SK-N-SH (cell line): ENCODE measurements at regions not wholly inside any gene's neighbourhood (a gene's known extent, or its start where the extent isn't known, plus 50 kb on each side); places are given as distances from the start of the nearest gene placed in this dataset.

Experiments used
- CTCF ChIA-PET: fragments of 300-600, 350-600 bp; formaldehyde crosslinking; extraction: SDS; loops from one replicate; lab custom pipeline; 2021; lab: Yijun Ruan, JAX
- POLR2A ChIA-PET: fragments of 350-600 bp; sonication (Branson Sonifier 250); formaldehyde crosslinking; extraction: SDS; loops from one replicate; lab custom pipeline; 2020; ENCODE audit warnings: antibody characterized with exemption, inconsistent platforms; lab: Yijun Ruan, JAX
- DNase-seq: peaks from one replicate; pipeline ENCODE4 v3.0.0; 2012
- H2AFZ ChIP-seq: fragments of 200-600 bp; sonication (generic); 2 replicates; pipeline ENCODE4 v1.8.1; 2016; ENCODE audit warnings: antibody characterized with exemption, mild to moderate bottlenecking, low read depth
- H3F3A ChIP-seq: fragments of 200-600 bp; sonication (generic); replicated peaks from 2 replicates; pipeline ENCODE3; 2016; ENCODE audit warnings: antibody characterized with exemption, mild to moderate bottlenecking; ENCODE audit not compliant: insufficient read depth
- H3K27ac ChIP-seq, 2 experiments: fragments of 200-500 bp in 1 of 2; fragments of 200-600 bp in 1 of 2; sonication (Bioruptor generic) in 1 of 2; sonication (generic), shearing (Covaris generic) in 1 of 2; 2 replicates each; pipeline versions ENCODE4 v1.5.1 to v1.6.1; 2014 to 2016; ENCODE audit warnings: low read depth in 2 of 2, inconsistent platforms in 1 of 2, low read length in 1 of 2, mild to moderate bottlenecking in 1 of 2, mixed read lengths in 1 of 2
- H3K27me3 ChIP-seq: fragments of 200-600 bp; sonication (generic), shearing (Covaris generic); 2 replicates; pipeline ENCODE4 v1.6.1; 2016; ENCODE audit warnings: mixed run types; ENCODE audit not compliant: insufficient read depth
- H3K36me3 ChIP-seq, 2 experiments: fragments of 200-500 bp in 1 of 2; fragments of 200-600 bp in 1 of 2; sonication (Bioruptor generic) in 1 of 2; sonication (generic) in 1 of 2; replicated peaks in 1 of 2; 2 replicates each; pipeline versions ENCODE3 to v1.5.1; 2014 to 2016; ENCODE audit warnings: low read length in 1 of 2, mild to moderate bottlenecking in 1 of 2; ENCODE audit not compliant: insufficient read depth in 2 of 2, control insufficient read depth in 1 of 2
- H3K4me1 ChIP-seq, 2 experiments: fragments of 200-500 bp in 1 of 2; fragments of 200-600 bp in 1 of 2; sonication (Bioruptor generic) in 1 of 2; sonication (generic), shearing (Covaris generic) in 1 of 2; 2 replicates each; pipeline versions ENCODE4 v1.5.1 to v1.6.1; 2014 to 2016; ENCODE audit warnings: low read depth in 1 of 2, low read length in 1 of 2, mixed run types in 1 of 2; ENCODE audit not compliant: insufficient read depth in 2 of 2, control insufficient read depth in 1 of 2
- H3K4me2 ChIP-seq: fragments of 200-600 bp; sonication (generic), shearing (Covaris generic); 2 replicates; pipeline ENCODE4 v1.6.1; 2017; ENCODE audit warnings: mixed run types
- H3K4me3 ChIP-seq, 2 experiments: fragments of 200-500 bp in 1 of 2; fragments of 200-600 bp in 1 of 2; sonication (Bioruptor generic) in 1 of 2; sonication (generic), shearing (Covaris generic) in 1 of 2; 2 replicates each; pipeline versions ENCODE4 v1.5.1 to v1.8.1; 2014 to 2016; ENCODE audit warnings: low read depth in 2 of 2, inconsistent platforms in 1 of 2, low read length in 1 of 2, mild to moderate bottlenecking in 1 of 2, mixed read lengths in 1 of 2, moderate library complexity in 1 of 2
- H3K79me2 ChIP-seq: fragments of 200-600 bp; sonication (generic); 2 replicates; pipeline ENCODE4 v1.8.1; 2017; ENCODE audit warnings: mild to moderate bottlenecking; ENCODE audit not compliant: insufficient read depth
- H3K9ac ChIP-seq: fragments of 200-600 bp; sonication (generic); 2 replicates; pipeline ENCODE4 v1.6.1; 2017; ENCODE audit warnings: mixed run types
- H3K9me2 ChIP-seq: fragments of 200-600 bp; sonication (generic); 2 replicates; pipeline ENCODE4 v1.6.1; 2017; ENCODE audit warnings: mixed run types
- H3K9me3 ChIP-seq: fragments of 200-600 bp; sonication (generic); 2 replicates; pipeline ENCODE4 v1.6.1; 2017; ENCODE audit warnings: mixed run types, mild to moderate bottlenecking, moderate library complexity
- H4K20me1 ChIP-seq: fragments of 200-600 bp; sonication (generic); 2 replicates; pipeline ENCODE4 v1.6.1; 2017; ENCODE audit warnings: mild to moderate bottlenecking, mixed run types; ENCODE audit not compliant: insufficient read depth
- EP300 ChIP-seq, 2 experiments: IDR thresholded peaks; 2 replicates each; pipeline versions ENCODE4 v1.4.0 to v1.6.1; 2012; ENCODE audit warnings: borderline replicate concordance in 1 of 2, low read depth in 1 of 2, low read length in 1 of 2
- EZH2phosphoT487 ChIP-seq: fragments of 200-600 bp; sonication (generic); IDR thresholded peaks from 2 replicates; pipeline ENCODE4 v1.6.1; 2017; ENCODE audit warnings: low read depth, mixed run types, mild to moderate bottlenecking, antibody characterized with exemption, moderate library complexity, borderline replicate concordance
- FOSL2 ChIP-seq: IDR thresholded peaks from 2 replicates; pipeline ENCODE4 v1.4.0; 2012; ENCODE audit warnings: low read depth, mild to moderate bottlenecking, moderate library complexity, borderline replicate concordance
- FOXJ3 ChIP-seq: sonication (generic); formaldehyde crosslinking; IDR thresholded peaks from 2 replicates; pipeline ENCODE4 v1.5.1; 2020; ENCODE audit warnings: mild to moderate bottlenecking, missing genetic modification reagents
- FOXM1 ChIP-seq: IDR thresholded peaks from 2 replicates; pipeline ENCODE4 v1.4.0; 2012; ENCODE audit warnings: low read depth, mild to moderate bottlenecking
- IRF3 ChIP-seq: fragments of 150-350 bp; IDR thresholded peaks from 2 replicates; pipeline ENCODE4 v1.6.1; 2016; ENCODE audit warnings: mild to moderate bottlenecking, low read depth, low read length
- JUND ChIP-seq: IDR thresholded peaks from 2 replicates; pipeline ENCODE4 v1.4.0; 2012
- MAX ChIP-seq: IDR thresholded peaks from 2 replicates; pipeline ENCODE4 v1.4.0; 2012; ENCODE audit warnings: low read depth
- NRF1 ChIP-seq: IDR thresholded peaks from 2 replicates; pipeline ENCODE4 v1.6.1; 2012; ENCODE audit warnings: low read depth, mild to moderate bottlenecking, low read length
- RAD21 ChIP-seq: IDR thresholded peaks from 2 replicates; pipeline ENCODE4 v1.6.1; 2012; ENCODE audit warnings: mild to moderate bottlenecking, low read length
- REST ChIP-seq: IDR thresholded peaks from 2 replicates; pipeline ENCODE4 v1.6.1; 2012; ENCODE audit warnings: mild to moderate bottlenecking, low read depth, low read length, moderate library complexity
- SIN3A ChIP-seq: IDR thresholded peaks from 2 replicates; pipeline ENCODE4 v1.6.1; 2012; ENCODE audit warnings: low read depth, mild to moderate bottlenecking, low read length, moderate library complexity, borderline replicate concordance
- SMC3 ChIP-seq: IDR thresholded peaks from 2 replicates; pipeline ENCODE4 v1.6.1; 2012; ENCODE audit warnings: low read depth, low read length, improper control_type of control experiment
- TAF1 ChIP-seq: IDR thresholded peaks from 2 replicates; pipeline ENCODE4 v1.6.1; 2012; ENCODE audit warnings: low read depth, mild to moderate bottlenecking, low read length, moderate library complexity, borderline replicate concordance
- TCF12 ChIP-seq: IDR thresholded peaks from 2 replicates; pipeline ENCODE4 v1.4.0; 2012
- TEAD4 ChIP-seq: IDR thresholded peaks from 2 replicates; pipeline ENCODE4 v1.4.0; 2012; ENCODE audit warnings: mild to moderate bottlenecking, borderline replicate concordance; ENCODE audit not compliant: insufficient read depth
- USF1 ChIP-seq: IDR thresholded peaks from 2 replicates; pipeline ENCODE4 v1.4.0; 2012; ENCODE audit warnings: low read depth, borderline replicate concordance
- USF2 ChIP-seq: fragments of 150-350 bp; IDR thresholded peaks from 2 replicates; pipeline ENCODE4 v1.6.1; 2017; ENCODE audit warnings: antibody characterized with exemption, low read length, low read depth, borderline replicate concordance
- WGBS: methylation state at CpG from one replicate; pipeline ENCODE4 v1.1.6; 2017; ENCODE audit warnings: low lambda C conversion rate; 5-methylcytosine and 5-hydroxymethylcytosine counted together

GRCh38 chr2:80856227-80856626 lies 551.7 kb upstream of the LRRTM1 start:
- H3K9me2 ChIP-seq = no peaks in the 10 kb centered on the region
- H3K4me1 ChIP-seq = no peaks in the 10 kb centered on the region
- H3K9ac ChIP-seq = no peak overlapping the region
- no peaks in the 10 kb centered on the region for H3K36me3 ChIP-seq
- H3K9me3 ChIP-seq = no peaks in the 10 kb centered on the region
- TF ChIP-seq RAD21 (no peak), JUND (no peak), TEAD4 (no peak), SMC3 (no peak), USF1 (no peak), FOXM1 (no peak), NRF1 (no peak), SIN3A (no peak), FOSL2 (no peak), USF2 (no peak), IRF3 (no peak), REST (no peak)
- TF ChIP-seq, all 33 proteins: peak for 0
- ChIA-PET CTCF (no interaction called here), POLR2A (no interaction called here)
- Histone ChIP-seq H3F3A (no peaks in the 10 kb centered on the region), H3K4me3 (no peak overlapping the region), H3K27me3 (no peaks in the 10 kb centered on the region), H3K4me2 (no peak overlapping the region), H3K27ac (no peak overlapping the region), H2AFZ (no peak overlapping the region), H4K20me1 (no peaks in the 10 kb centered on the region), H3K79me2 (no peaks in the 10 kb centered on the region)
- DNase-seq = no peak

- no peaks in the 10 kb centered on the region for H3K9me2 ChIP-seq
- H3K4me3 ChIP-seq = no peak overlapping the region
- ChIA-PET POLR2A (no interaction called here), CTCF (no interaction called here)
- H3K27ac ChIP-seq = no peak overlapping the region
- no peak for DNase-seq
- no peak overlapping the region for H3K4me2 ChIP-seq
- H3F3A ChIP-seq = no peaks in the 10 kb centered on the region
- no peaks in the 10 kb centered on the region for H3K27me3 ChIP-seq
- WGBS = 4% methylated on average over 1 of the region's 1 CpG
- H4K20me1 ChIP-seq = no peaks in the 10 kb centered on the region
- H3K36me3 ChIP-seq = no peaks in the 10 kb centered on the region
- no peaks in the 10 kb centered on the region for H3K9me3 ChIP-seq
- H3K9ac ChIP-seq = no peak overlapping the region
- H3K79me2 ChIP-seq = no peaks in the 10 kb centered on the region
- H2AFZ ChIP-seq = no peak overlapping the region
- H3K4me1 ChIP-seq = no peaks in the 10 kb centered on the region
- TF ChIP-seq USF2 (no peak), TCF12 (no peak), USF1 (no peak), FOXJ3 (CRISPR knock-in tag) (no peak), NRF1 (no peak), FOSL2 (no peak), EZH2phosphoT487 (no peak), JUND (no peak), EP300 (IDR thresholded peaks at IDR 0.05; ENCODE audit: borderline replicate concordance in 1 of 2, low read depth in 1 of 2, low read length in 1 of 2) (no peak), MAX (no peak), TAF1 (no peak), SIN3A (no peak)
Measured at GRCh38 chr2:80854831-80855230, 550.3 kb upstream of the LRRTM1 start.
